ENCODE measurements at regions not wholly inside any gene's neighbourhood (a gene's known extent, or its start where the extent isn't known, plus 50 kb on each side); places are given as distances from the start of the nearest gene placed in this dataset.
"Not testable (repeated sequence)": the region's sequence is repeated elsewhere in the genome, so short reads cannot be mapped to it uniquely, and the experiment has no call there.

- no peak for TF ChIP-seq CTCF (IDR thresholded peaks at IDR 0.05; ENCODE audit: low read depth, low read length, missing control alignments)
- H3K4me3 ChIP-seq (replicated peaks; ENCODE audit: low read depth, low read length) = no peak overlapping the region
- no peak for DNase-seq (ENCODE audit: extremely low read depth, low read depth)
These were observed 69.1 kb downstream of the TNFAIP2 start for GRCh38 chr14:103192246-103192840.

GRCh38 chr14:103192861-103193260 is 69.6 kb downstream of the TNFAIP2 start:
- not testable (repeated sequence) for H3K4me3 ChIP-seq (replicated peaks; ENCODE audit: low read depth, low read length); DNase-seq (ENCODE audit: extremely low read depth, low read depth)

GRCh38 chr14:103193491-103193890 is 70.2 kb downstream of the TNFAIP2 start:
- H3K4me3 ChIP-seq (replicated peaks; ENCODE audit: low read depth, low read length); DNase-seq (ENCODE audit: extremely low read depth, low read depth): not testable (repeated sequence)

- no peak for TF ChIP-seq CTCF (IDR thresholded peaks at IDR 0.05; ENCODE audit: low read depth, low read length, missing control alignments)
- H3K4me3 ChIP-seq (replicated peaks; ENCODE audit: low read depth, low read length) = no peak overlapping the region
- no peak for DNase-seq (ENCODE audit: extremely low read depth, low read depth)
These were observed 71.2 kb downstream of the TNFAIP2 start for GRCh38 chr14:103194256-103195045.

GRCh38 chr14:103195828-103196615 is 72.8 kb downstream of the TNFAIP2 start:
- TF ChIP-seq CTCF (IDR thresholded peaks at IDR 0.05; ENCODE audit: low read depth, low read length, missing control alignments) = no peak
- DNase-seq (ENCODE audit: extremely low read depth, low read depth) = no peak

GRCh38 chr14:103196716-103197115 is 73.5 kb downstream of the TNFAIP2 start:
- no peak for TF ChIP-seq CTCF (IDR thresholded peaks at IDR 0.05; ENCODE audit: low read depth, low read length, missing control alignments)
- H3K4me3 ChIP-seq (replicated peaks; ENCODE audit: low read depth, low read length) = no peak overlapping the region
- no peak for DNase-seq (ENCODE audit: extremely low read depth, low read depth)

More at GRCh38 chr14:103195828-103196615, 72.8 kb downstream of the TNFAIP2 start:
- no peak overlapping the region for H3K4me3 ChIP-seq (replicated peaks; ENCODE audit: low read depth, low read length)

- no peak for DNase-seq (ENCODE audit: extremely low read depth, low read depth)
- no peak overlapping the region for H3K4me3 ChIP-seq (replicated peaks; ENCODE audit: low read depth, low read length)
- TF ChIP-seq CTCF (IDR thresholded peaks at IDR 0.05; ENCODE audit: low read depth, low read length, missing control alignments) = no peak
These were observed 75.2 kb downstream of the TNFAIP2 start for GRCh38 chr14:103198131-103199105.

Data from HFF-Myc (cell line).